Stimulated activated CD4-positive, alpha-beta T cell treated with anti-CD3 and anti-CD28 coated beads, TNF-alpha, amount 100 ng/mL, for 4 hours (primary cell): ENCODE measurements at regions not wholly inside any gene's neighbourhood (a gene's known extent, or its start where the extent isn't known, plus 50 kb on each side); places are given as distances from the start of the nearest gene placed in this dataset.
A peak's percentile ranks its signal among the peaks of the same experiment; 100 is the strongest.
"Not testable (repeated sequence)": the region's sequence is repeated elsewhere in the genome, so short reads cannot be mapped to it uniquely, and the experiment has no call there.

Source experiments
- DNase-seq, 3 experiments: peaks; one replicate each; pipeline ENCODE4 v3.0.0-alpha.2; 2020; ENCODE audit warnings: low read depth in 3 of 3

GRCh38 chr1:8228253-8228652, 89.7 kb upstream of the SLC45A1 start:
- no peak for DNase-seq

- not testable (repeated sequence) for DNase-seq
Observed at GRCh38 chr1:8227674-8228073, 90.2 kb upstream of the SLC45A1 start.

- no peak for DNase-seq
Observed at GRCh38 chr1:8226747-8227146, 91.2 kb upstream of the SLC45A1 start.

- DNase-seq = not testable (repeated sequence)
Observed at GRCh38 chr1:8226024-8226423, 91.9 kb upstream of the SLC45A1 start.

- no peak for DNase-seq
Observed at GRCh38 chr1:8223526-8223925, 94.4 kb upstream of the SLC45A1 start.

- DNase-seq = no peak
Observed at GRCh38 chr1:8222789-8223188, 95.1 kb upstream of the SLC45A1 start.

- DNase-seq = no peak
Observed at GRCh38 chr1:8219530-8219929, 98.4 kb upstream of the SLC45A1 start.

- DNase-seq = no peak
Observed at GRCh38 chr1:8218351-8219092, 99.4 kb upstream of the SLC45A1 start.

GRCh38 chr1:8217809-8218208, 100.1 kb upstream of the SLC45A1 start:
- DNase-seq = no peak

- DNase-seq = peak in 1 of 3 experiments; percentile 7
Observed at GRCh38 chr1:8217011-8217711, 100.8 kb upstream of the SLC45A1 start.

- no peak for DNase-seq
Observed at GRCh38 chr1:8216005-8216404, 101.9 kb upstream of the SLC45A1 start.

- no peak for DNase-seq
Observed at GRCh38 chr1:8214501-8215173, 103.3 kb upstream of the SLC45A1 start.

GRCh38 chr1:8213676-8214075, 104.2 kb upstream of the SLC45A1 start:
- DNase-seq = no peak

GRCh38 chr1:8213136-8213535, 104.8 kb upstream of the SLC45A1 start:
- no peak for DNase-seq

- no peak for DNase-seq
Observed at GRCh38 chr1:8212580-8213031, 105.3 kb upstream of the SLC45A1 start.

- no peak for DNase-seq
Observed at GRCh38 chr1:8211883-8212579, 105.9 kb upstream of the SLC45A1 start.

GRCh38 chr1:8211251-8211882, 106.5 kb upstream of the SLC45A1 start:
- DNase-seq = no peak

GRCh38 chr1:8207202-8207601, 110.7 kb upstream of the SLC45A1 start:
- no peak for DNase-seq

- no peak for DNase-seq
Observed at GRCh38 chr1:8206391-8206790, 111.5 kb upstream of the SLC45A1 start.

- DNase-seq = no peak
Observed at GRCh38 chr1:8205771-8206170, 112.1 kb upstream of the SLC45A1 start.

- DNase-seq = no peak
Observed at GRCh38 chr1:8204826-8205225, 113.1 kb upstream of the SLC45A1 start.

GRCh38 chr1:8203551-8203950, 114.4 kb upstream of the SLC45A1 start:
- DNase-seq = no peak
